ENCODE measurements at regions not wholly inside any gene's neighbourhood (a gene's known extent, or its start where the extent isn't known, plus 50 kb on each side); places are given as distances from the start of the nearest gene placed in this dataset.

DNA sequence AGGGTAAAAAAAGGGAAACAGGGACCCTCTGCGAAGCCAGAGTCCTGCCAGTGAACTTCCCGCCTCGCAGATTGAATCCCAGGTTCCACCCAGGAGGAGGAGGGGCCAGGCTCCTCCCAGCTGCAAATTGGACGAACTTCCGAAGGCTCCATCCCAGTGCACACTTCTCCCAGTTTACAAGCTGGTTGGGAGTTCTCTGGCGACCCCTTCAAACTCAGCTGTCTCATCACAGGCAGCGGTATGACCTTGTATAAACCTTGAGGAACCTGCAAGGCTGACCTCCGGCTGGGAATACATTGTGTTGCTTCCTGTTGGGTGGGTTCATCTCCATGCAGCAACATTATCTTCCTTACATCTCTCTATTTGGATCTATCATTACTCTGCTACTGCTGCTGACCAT, 962.7 kb downstream of the GRIK2 start:
- Histone ChIP-seq H3K9me3 (ENCODE audit: control insufficient read depth, low read depth, low read length) (no peaks in the 10 kb centered on the region), H3K4me1 (ENCODE audit: control insufficient read depth, insufficient read depth, low read length) (no peaks in the 10 kb centered on the region), H3K36me3 (ENCODE audit: control insufficient read depth, insufficient read depth, low read length) (no peaks in the 10 kb centered on the region), H3K4me3 (ENCODE audit: low read length) (no peak overlapping the region), H3K27ac (ENCODE audit: low read length) (no peak overlapping the region), H3K27me3 (ENCODE audit: control insufficient read depth, insufficient read depth, low read length) (no peaks in the 10 kb centered on the region)
- WGBS (ENCODE audit: insufficient coverage, low lambda C conversion rate), result no CpG with 5 or more reads among the region's 8 CpGs
- DNase-seq, result no peak

DNA sequence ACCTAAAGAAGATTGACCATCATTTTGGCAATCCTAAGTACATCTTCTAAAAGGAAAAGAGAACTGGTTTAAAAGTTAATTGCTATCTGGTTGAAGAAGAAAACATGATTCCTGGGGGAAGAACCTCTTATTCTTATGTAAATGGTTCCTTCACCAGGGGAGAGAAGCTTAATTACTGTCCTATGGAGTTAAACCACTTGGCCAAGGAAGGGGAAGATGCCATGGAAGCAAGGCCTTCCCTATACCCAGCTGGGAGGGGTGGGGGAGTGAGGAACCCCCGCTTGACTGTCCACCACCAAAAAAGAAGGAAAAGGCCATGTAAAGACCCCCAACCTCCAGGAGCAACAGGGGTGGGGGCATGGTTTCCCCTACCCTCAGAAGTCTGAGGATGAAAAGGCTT, 962.1 kb downstream of the GRIK2 start:
- no peaks in the 10 kb centered on the region for H3K4me1 ChIP-seq (ENCODE audit: control insufficient read depth, insufficient read depth, low read length)
- DNase-seq, result no peak
- H3K27me3 ChIP-seq (ENCODE audit: control insufficient read depth, insufficient read depth, low read length), result no peaks in the 10 kb centered on the region
- no peak overlapping the region for H3K4me3 ChIP-seq (ENCODE audit: low read length)
- no peaks in the 10 kb centered on the region for H3K36me3 ChIP-seq (ENCODE audit: control insufficient read depth, insufficient read depth, low read length)
- no peaks in the 10 kb centered on the region for H3K9me3 ChIP-seq (ENCODE audit: control insufficient read depth, low read depth, low read length)
- no peak overlapping the region for H3K27ac ChIP-seq (ENCODE audit: low read length)
- no CpG with 5 or more reads among the region's 1 CpG for WGBS (ENCODE audit: insufficient coverage, low lambda C conversion rate)

DNA sequence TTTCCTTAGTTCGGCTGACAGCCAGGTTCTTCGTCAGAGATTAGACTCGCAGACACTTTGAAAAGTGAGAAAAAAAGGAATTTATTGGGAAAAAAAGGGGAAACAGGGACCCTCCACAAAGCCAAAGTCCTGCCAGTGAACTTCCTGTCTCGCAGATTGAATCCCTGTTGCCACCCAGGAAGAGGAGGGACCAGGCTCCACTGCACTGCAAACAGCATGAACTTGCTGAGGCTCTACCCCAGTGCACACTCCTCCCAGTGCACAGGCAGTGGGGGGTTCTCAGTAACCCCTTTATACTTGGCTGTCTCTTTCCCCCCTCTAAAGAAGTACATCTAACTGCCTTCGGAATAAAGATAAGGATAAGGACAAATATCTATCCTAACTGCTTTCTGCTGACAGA, 959.0 kb downstream of the GRIK2 start:
- no peak overlapping the region for H3K27ac ChIP-seq (ENCODE audit: low read length)
- no peaks in the 10 kb centered on the region for H3K9me3 ChIP-seq (ENCODE audit: control insufficient read depth, low read depth, low read length)
- H3K27me3 ChIP-seq (ENCODE audit: control insufficient read depth, insufficient read depth, low read length), result no peaks in the 10 kb centered on the region
- H3K4me3 ChIP-seq (ENCODE audit: low read length), result no peak overlapping the region
- DNase-seq, result no peak
- no peaks in the 10 kb centered on the region for H3K36me3 ChIP-seq (ENCODE audit: control insufficient read depth, insufficient read depth, low read length)
- 94% methylated on average over 3 of the region's 5 CpGs for WGBS (ENCODE audit: insufficient coverage, low lambda C conversion rate)
- no peaks in the 10 kb centered on the region for H3K4me1 ChIP-seq (ENCODE audit: control insufficient read depth, insufficient read depth, low read length)

DNA sequence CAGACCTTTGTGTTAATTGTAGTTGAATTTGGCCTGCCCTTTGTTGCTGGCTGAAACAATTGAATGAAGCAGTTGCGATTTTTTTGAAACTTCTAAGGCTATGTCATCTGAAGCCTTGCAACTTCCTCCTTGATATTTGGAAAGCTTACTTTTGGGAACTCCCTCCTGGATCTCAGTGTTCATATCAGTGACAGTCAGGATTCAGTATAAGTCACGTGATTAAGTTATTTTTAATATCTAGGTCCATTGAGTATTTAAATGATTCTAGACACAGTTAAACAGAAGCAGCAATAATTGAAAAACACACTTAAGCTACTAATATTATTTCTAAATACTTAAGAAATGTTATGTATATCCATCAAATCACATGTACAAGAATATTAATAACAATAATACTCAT, 951.3 kb downstream of the GRIK2 start:
- Histone ChIP-seq H3K9me3 (ENCODE audit: control insufficient read depth, low read depth, low read length) (no peaks in the 10 kb centered on the region), H3K27ac (ENCODE audit: low read length) (no peak overlapping the region), H3K4me1 (ENCODE audit: control insufficient read depth, insufficient read depth, low read length) (no peaks in the 10 kb centered on the region), H3K27me3 (ENCODE audit: control insufficient read depth, insufficient read depth, low read length) (no peaks in the 10 kb centered on the region), H3K4me3 (ENCODE audit: low read length) (no peak overlapping the region), H3K36me3 (ENCODE audit: control insufficient read depth, insufficient read depth, low read length) (no peaks in the 10 kb centered on the region)
- WGBS (ENCODE audit: insufficient coverage, low lambda C conversion rate), result 90% methylated on average over 1 of the region's 2 CpGs
- DNase-seq, result no peak

DNA sequence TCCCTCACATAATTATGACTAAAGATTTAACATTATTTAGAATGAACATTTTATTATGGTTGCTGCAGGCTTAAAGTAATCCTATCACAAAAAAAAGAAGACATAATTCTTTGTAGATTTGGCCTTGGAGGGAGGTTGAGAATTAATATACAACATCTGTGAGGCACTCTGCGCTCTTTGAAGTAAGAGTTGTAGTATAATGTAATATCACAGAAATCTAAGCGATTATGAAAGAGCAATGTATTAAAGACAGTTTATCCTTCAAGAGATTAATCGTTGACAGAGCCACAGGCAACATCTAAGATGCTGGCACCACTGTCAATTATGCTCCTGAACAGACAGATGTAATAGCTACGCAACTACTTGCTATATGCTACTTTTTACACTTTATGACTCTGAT, 946.8 kb downstream of the GRIK2 start:
- Histone ChIP-seq H3K4me3 (ENCODE audit: low read length) (no peak overlapping the region), H3K4me1 (ENCODE audit: control insufficient read depth, insufficient read depth, low read length) (no peaks in the 10 kb centered on the region), H3K36me3 (ENCODE audit: control insufficient read depth, insufficient read depth, low read length) (no peaks in the 10 kb centered on the region), H3K27me3 (ENCODE audit: control insufficient read depth, insufficient read depth, low read length) (no peaks in the 10 kb centered on the region), H3K9me3 (ENCODE audit: control insufficient read depth, low read depth, low read length) (no peaks in the 10 kb centered on the region), H3K27ac (ENCODE audit: low read length) (no peak overlapping the region)
- DNase-seq, result no peak
- 100% methylated on average over 2 of the region's 4 CpGs for WGBS (ENCODE audit: insufficient coverage, low lambda C conversion rate)

DNA sequence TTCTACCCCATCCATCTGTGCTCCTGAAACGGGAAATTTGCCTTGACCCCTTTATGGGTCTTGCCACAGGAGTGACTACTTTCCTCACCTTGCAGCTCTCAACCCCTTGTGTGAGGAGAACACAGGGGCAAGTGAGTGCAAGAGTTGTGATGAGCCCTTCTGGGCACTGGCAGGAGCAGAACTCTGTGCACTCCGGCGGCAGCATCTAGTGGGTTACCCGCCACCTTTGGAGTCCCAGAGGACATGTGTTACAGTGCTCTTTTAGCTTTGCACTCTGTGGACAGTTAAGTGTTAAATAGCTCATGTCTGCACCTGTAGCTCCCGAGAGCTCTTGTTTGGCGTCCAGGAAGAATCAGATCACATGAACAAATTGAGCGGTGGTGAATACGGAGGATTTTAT, 940.2 kb downstream of the GRIK2 start:
- no peak overlapping the region for H3K27ac ChIP-seq (ENCODE audit: low read length)
- WGBS (ENCODE audit: insufficient coverage, low lambda C conversion rate), result no CpG with 5 or more reads among the region's 8 CpGs
- H3K27me3 ChIP-seq (ENCODE audit: control insufficient read depth, insufficient read depth, low read length), result no peaks in the 10 kb centered on the region
- H3K4me3 ChIP-seq (ENCODE audit: low read length), result no peak overlapping the region
- no peaks in the 10 kb centered on the region for H3K9me3 ChIP-seq (ENCODE audit: control insufficient read depth, low read depth, low read length)
- H3K4me1 ChIP-seq (ENCODE audit: control insufficient read depth, insufficient read depth, low read length), result no peaks in the 10 kb centered on the region
- H3K36me3 ChIP-seq (ENCODE audit: control insufficient read depth, insufficient read depth, low read length), result no peaks in the 10 kb centered on the region
- no peak for DNase-seq

DNA sequence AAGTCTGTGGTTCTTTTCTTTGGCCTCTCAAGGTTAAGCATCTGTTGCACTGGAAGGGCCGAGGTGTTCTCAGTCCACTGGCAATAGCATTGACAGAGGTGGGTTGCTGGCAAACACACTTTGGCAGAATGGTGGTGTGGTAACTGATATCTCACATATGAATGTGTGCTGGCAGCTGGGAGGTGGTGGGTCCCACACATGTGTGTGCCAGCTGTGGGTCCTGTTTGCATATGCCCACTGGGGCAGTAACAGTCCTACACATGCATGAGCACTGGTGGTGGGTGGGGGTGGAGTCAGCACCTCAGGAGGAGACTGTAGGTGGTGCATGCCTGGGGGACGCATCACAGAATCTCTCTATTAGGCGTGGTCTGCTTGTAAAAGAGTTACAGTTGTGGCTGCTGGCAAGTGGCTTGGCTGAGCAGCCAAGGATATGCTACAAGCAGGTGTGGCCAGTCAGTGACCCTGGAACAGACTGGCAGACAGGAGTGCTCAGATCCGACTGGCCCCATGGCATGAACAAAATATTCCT, 934.3 kb downstream of the GRIK2 start:
- Histone ChIP-seq H3K27ac (ENCODE audit: low read length) (no peak overlapping the region), H3K36me3 (ENCODE audit: control insufficient read depth, insufficient read depth, low read length) (no peaks in the 10 kb centered on the region), H3K9me3 (ENCODE audit: control insufficient read depth, low read depth, low read length) (no peaks in the 10 kb centered on the region), H3K27me3 (ENCODE audit: control insufficient read depth, insufficient read depth, low read length) (no peaks in the 10 kb centered on the region), H3K4me1 (ENCODE audit: control insufficient read depth, insufficient read depth, low read length) (no peaks in the 10 kb centered on the region), H3K4me3 (ENCODE audit: low read length) (no peak overlapping the region)
- WGBS (ENCODE audit: insufficient coverage, low lambda C conversion rate), result no CpG with 5 or more reads among the region's 4 CpGs
- DNase-seq, result no peak

DNA sequence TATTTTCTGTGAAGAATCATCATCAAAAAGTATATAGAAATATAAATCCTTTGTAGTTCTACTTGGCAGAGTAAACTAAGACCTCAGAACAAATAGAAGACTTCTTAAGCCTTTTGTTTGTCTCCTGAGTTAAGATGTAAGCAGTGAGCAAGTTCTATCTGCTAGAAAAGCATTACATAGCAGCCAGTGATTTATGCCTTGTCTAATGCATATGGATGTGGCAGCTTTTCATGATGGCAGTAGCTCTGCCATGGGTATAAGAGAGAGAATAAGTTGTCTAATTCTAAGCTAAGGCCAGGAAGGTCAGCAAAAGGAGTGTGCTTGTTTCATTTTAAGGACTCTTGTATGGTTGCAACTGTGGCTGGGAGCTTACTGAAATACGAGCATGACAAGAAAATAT, 920.2 kb downstream of the GRIK2 start:
- WGBS (ENCODE audit: insufficient coverage, low lambda C conversion rate), result 100% methylated on average over 1 of the region's 1 CpG
- no peaks in the 10 kb centered on the region for H3K9me3 ChIP-seq (ENCODE audit: control insufficient read depth, low read depth, low read length)
- H3K27ac ChIP-seq (ENCODE audit: low read length), result no peak overlapping the region
- no peak overlapping the region for H3K4me3 ChIP-seq (ENCODE audit: low read length)
- no peaks in the 10 kb centered on the region for H3K36me3 ChIP-seq (ENCODE audit: control insufficient read depth, insufficient read depth, low read length)
- no peaks in the 10 kb centered on the region for H3K4me1 ChIP-seq (ENCODE audit: control insufficient read depth, insufficient read depth, low read length)
- no peaks in the 10 kb centered on the region for H3K27me3 ChIP-seq (ENCODE audit: control insufficient read depth, insufficient read depth, low read length)
- no peak for DNase-seq

DNA sequence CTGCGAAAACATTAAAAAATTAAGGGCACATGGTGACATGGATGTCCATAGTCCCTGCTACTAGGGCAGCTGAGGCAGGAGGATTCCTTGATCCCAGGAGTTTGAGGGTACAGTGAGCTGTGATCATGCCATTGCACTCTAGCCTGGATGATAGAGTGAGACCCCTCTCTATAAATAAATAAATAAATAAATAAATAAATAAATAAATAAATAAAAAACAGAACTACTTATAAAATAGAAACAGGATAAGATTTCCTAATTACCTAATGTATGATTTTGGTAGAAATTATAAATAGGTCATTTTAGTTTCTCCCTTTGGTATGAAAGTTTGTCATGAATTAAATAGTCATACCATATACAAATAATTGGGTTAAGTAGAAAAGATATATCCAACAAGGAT, 916.2 kb downstream of the GRIK2 start:
- DNase-seq, result no peak
- H3K4me3 ChIP-seq (ENCODE audit: low read length), result no peak overlapping the region
- no CpG with 5 or more reads among the region's 1 CpG for WGBS (ENCODE audit: insufficient coverage, low lambda C conversion rate)
- no peaks in the 10 kb centered on the region for H3K27me3 ChIP-seq (ENCODE audit: control insufficient read depth, insufficient read depth, low read length)
- H3K27ac ChIP-seq (ENCODE audit: low read length), result no peak overlapping the region
- no peaks in the 10 kb centered on the region for H3K4me1 ChIP-seq (ENCODE audit: control insufficient read depth, insufficient read depth, low read length)
- no peaks in the 10 kb centered on the region for H3K9me3 ChIP-seq (ENCODE audit: control insufficient read depth, low read depth, low read length)
- no peaks in the 10 kb centered on the region for H3K36me3 ChIP-seq (ENCODE audit: control insufficient read depth, insufficient read depth, low read length)

DNA sequence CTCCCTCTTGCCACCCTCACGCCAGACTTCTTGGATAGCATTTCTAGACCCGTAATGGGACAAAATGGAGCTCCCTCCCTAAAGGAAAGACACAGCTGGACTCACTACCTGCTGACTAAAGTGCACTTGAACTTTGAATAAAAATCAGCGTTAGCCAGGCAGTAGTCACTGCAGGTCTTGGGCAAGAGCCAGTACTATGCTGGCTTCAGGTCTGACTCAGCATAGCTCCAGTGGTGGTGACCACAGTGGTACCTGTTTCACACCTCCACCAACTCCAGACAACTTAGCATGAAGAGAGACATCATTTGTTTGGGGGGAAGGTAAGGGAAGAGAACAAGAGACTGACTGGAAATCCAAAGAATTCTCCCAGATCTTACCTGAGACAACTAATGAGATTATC, 906.8 kb downstream of the GRIK2 start:
- Histone ChIP-seq H3K4me1 (ENCODE audit: control insufficient read depth, insufficient read depth, low read length) (no peaks in the 10 kb centered on the region), H3K36me3 (ENCODE audit: control insufficient read depth, insufficient read depth, low read length) (no peaks in the 10 kb centered on the region), H3K9me3 (ENCODE audit: control insufficient read depth, low read depth, low read length) (no peaks in the 10 kb centered on the region), H3K27me3 (ENCODE audit: control insufficient read depth, insufficient read depth, low read length) (no peaks in the 10 kb centered on the region), H3K27ac (ENCODE audit: low read length) (no peak overlapping the region), H3K4me3 (ENCODE audit: low read length) (no peak overlapping the region)
- no peak for DNase-seq
- WGBS (ENCODE audit: insufficient coverage, low lambda C conversion rate), result no CpG with 5 or more reads among the region's 3 CpGs

DNA sequence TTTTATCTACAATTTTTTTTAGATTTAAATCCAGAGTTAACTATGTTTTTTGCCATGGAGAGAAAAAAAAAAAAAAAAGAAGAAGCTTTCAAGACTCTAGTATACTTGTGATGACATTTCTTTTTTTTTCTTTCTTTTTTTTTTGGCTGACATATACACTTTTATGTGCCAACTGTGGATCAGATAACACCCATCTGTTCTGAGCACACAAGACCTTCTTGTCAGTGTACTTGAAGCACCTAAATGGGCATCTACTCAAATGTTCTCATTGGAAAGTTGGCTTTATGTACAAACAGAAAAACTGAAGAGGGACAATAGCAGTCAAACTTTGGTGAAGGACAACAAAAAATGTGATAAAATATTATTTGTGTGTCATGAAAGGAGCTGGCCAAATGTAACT, 904.5 kb downstream of the GRIK2 start:
- Histone ChIP-seq H3K27me3 (ENCODE audit: control insufficient read depth, insufficient read depth, low read length) (no peaks in the 10 kb centered on the region), H3K36me3 (ENCODE audit: control insufficient read depth, insufficient read depth, low read length) (no peaks in the 10 kb centered on the region), H3K27ac (ENCODE audit: low read length) (no peak overlapping the region), H3K4me1 (ENCODE audit: control insufficient read depth, insufficient read depth, low read length) (no peaks in the 10 kb centered on the region), H3K4me3 (ENCODE audit: low read length) (no peak overlapping the region), H3K9me3 (ENCODE audit: control insufficient read depth, low read depth, low read length) (no peaks in the 10 kb centered on the region)
- no peak for DNase-seq

Data from large intestine (tissue), 3 donors.